Gastroesophageal sphincter (tissue), 4 donors: ENCODE measurements at regions not wholly inside any gene's neighbourhood (a gene's known extent, or its start where the extent isn't known, plus 50 kb on each side); places are given as distances from the start of the nearest gene placed in this dataset.
"Not testable (repeated sequence)": the region's sequence is repeated elsewhere in the genome, so short reads cannot be mapped to it uniquely, and the experiment has no call there.

Experiments used
- ATAC-seq: fragments of 150-250 bp; one replicate; pipeline ENCODE4 v1.9.1; 2016; ENCODE audit warnings: mild to moderate bottlenecking, moderate library complexity
- H3K27ac ChIP-seq, 4 donors: fragments of 200-600 bp; sonication (generic) in 3 of 4; 1 replicate in 3 of 4; 2 replicates in 1 of 4; pipeline ENCODE4 v1.5.1; 2016 to 2019
- H3K27me3 ChIP-seq: fragments of 200-600 bp; sonication (generic); one replicate; pipeline ENCODE4 v1.5.1; 2019
- H3K36me3 ChIP-seq, 2 donors: fragments of 200-600 bp; sonication (generic); one replicate each; pipeline ENCODE4 v1.5.1; 2019; ENCODE audit warnings: control low read depth in 1 of 2
- H3K4me1 ChIP-seq, 3 donors: fragments of 200-600 bp; sonication (generic); 1 replicate in 2 of 3; 2 replicates in 1 of 3; pipeline ENCODE4 v1.5.1; 2016 to 2019; ENCODE audit warnings: control low read depth in 2 of 3
- H3K4me3 ChIP-seq, 2 donors: fragments of 200-600 bp; sonication (generic); one replicate each; pipeline ENCODE4 v1.5.1; 2019; ENCODE audit warnings: mild to moderate bottlenecking in 1 of 2, moderate library complexity in 1 of 2
- H3K9me3 ChIP-seq, 3 donors: fragments of 200-600 bp; sonication (generic); one replicate each; pipeline ENCODE4 v1.5.1; 2017 to 2019; ENCODE audit warnings: control low read depth in 2 of 3
- EP300 ChIP-seq: sonication (generic); formaldehyde crosslinking; IDR thresholded peaks from one replicate; pipeline ENCODE4 v1.6.1; 2017; ENCODE audit warnings: antibody characterized with exemption, mild to moderate bottlenecking
- POLR2A ChIP-seq, 2 donors: fragments of 450-650 bp; IDR thresholded peaks; one replicate each; pipeline ENCODE4 v1.6.1; 2017; ENCODE audit warnings: antibody characterized with exemption in 2 of 2, mild to moderate bottlenecking in 2 of 2, moderate library complexity in 1 of 2
- POLR2AphosphoS5 ChIP-seq: sonication (generic); formaldehyde crosslinking; IDR thresholded peaks from one replicate; pipeline ENCODE4 v1.6.1; 2017; ENCODE audit warnings: antibody characterized with exemption
- WGBS, 2 donors: methylation state at CpG; one replicate each; pipeline ENCODE4 v1.1.5; 2018; ENCODE audit warnings: low coverage in 1 of 2; 5-methylcytosine and 5-hydroxymethylcytosine counted together
- TF ChIP-seq, protein P1 (sequence below), 4 experiments: fragments of 200-600 bp in 2 of 4; fragments of 450-650 bp in 2 of 4; sonication (generic) in 1 of 4; IDR thresholded peaks; one replicate each; pipeline ENCODE4 v1.5.1; 2017 to 2019; ENCODE audit warnings: antibody characterized with exemption in 4 of 4, mild to moderate bottlenecking in 2 of 4, moderate library complexity in 2 of 4

DNA sequence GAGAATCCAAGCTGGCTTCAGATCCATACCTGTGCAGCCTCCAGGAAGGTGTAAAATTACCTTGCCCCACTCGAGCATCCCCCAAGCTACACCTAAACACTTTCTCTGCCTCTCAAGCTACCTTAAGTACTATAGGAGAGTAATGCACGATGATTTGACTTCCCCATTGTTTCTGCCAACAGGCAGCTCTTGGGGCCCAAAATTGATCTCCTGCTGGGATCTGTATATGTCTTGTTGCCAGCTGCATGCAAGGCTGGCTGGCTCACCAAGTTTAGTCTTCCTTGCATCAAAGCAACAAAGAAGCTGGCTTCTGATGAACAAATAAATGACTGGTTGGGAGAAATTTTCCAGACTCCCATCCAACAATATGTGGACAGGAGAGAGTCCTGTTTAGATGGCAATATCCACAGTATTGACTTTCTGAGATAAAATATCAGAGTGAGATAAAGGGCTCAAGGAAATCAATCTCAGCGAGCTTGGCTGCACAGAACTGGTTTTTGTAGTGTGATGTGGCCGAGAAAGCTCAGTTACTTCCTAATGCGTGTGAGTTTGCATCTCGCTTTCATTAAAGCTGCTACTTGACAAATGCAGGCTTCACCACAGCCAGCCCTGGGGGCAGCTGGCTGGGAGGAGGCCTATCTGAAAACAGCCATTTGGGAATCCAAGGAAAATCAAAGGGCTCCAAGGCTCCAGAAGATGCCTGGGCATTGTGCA lies 140.7 kb downstream of the MINAR1 start:
- H3K4me1 ChIP-seq = no peaks in the 10 kb centered on the region

DNA sequence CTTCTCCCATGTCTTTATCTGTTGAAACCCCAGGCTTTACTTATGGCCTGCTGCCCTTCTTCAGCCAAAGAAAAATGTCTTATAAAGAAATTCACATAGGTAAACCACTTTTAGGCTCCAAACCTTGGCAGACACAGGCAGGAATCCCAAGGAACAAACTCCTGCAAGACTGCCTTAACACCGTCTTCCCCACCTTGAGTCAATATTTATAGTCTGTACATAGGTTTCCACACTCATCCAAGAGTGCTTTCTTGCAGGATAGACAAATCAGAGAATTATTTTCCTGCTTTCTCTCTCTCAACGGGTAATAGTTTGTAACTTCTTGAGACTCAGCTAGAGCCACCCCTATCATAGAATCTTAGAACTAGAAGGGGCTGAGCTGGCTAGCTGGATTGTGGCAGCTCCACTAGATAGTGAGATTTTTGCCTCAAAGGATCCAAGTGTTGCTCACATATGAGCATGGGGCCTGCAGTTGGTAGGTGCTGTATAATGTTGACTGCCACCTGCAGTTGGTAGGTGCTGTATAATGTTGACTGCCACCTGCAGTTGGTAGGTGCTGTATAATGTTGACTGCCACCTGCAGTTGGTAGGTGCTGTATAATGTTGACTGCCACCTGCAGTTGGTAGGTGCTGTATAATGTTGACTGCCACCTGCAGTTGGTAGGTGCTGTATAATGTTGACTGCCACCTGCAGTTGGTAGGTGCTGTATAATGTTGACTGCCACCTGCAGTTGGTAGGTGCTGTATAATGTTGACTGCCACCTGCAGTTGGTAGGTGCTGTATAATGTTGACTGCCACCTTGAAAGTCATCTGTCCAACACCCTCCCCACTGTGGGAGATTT lies 142.5 kb downstream of the MINAR1 start:
- H3K4me3 ChIP-seq, ATAC-seq: not testable (repeated sequence)
- WGBS, 2 donors = 60 to 75% methylated on average over 1 to 2 of the region's 2 CpGs

More for the DNA sequence above, 140.7 kb downstream of the MINAR1 start:
- Histone ChIP-seq H3K9me3 (peaks cover 0 to 6% (median 0%) of the 10 kb centered on the region in 3 donors), H3K4me3 (no peak overlapping the region), H3K36me3 (no peaks in the 10 kb centered on the region), H3K27me3 (peaks cover 6% of the 10 kb centered on the region), H3K27ac (no peak overlapping the region)
- ATAC-seq = no peak
- no peak for TF ChIP-seq POLR2A (IDR thresholded peaks at IDR 0.05)
- TF ChIP-seq EP300 = no peak
- 55 to 82% methylated on average over 4 to 6 of the region's 6 CpGs for WGBS, 2 donors

DNA sequence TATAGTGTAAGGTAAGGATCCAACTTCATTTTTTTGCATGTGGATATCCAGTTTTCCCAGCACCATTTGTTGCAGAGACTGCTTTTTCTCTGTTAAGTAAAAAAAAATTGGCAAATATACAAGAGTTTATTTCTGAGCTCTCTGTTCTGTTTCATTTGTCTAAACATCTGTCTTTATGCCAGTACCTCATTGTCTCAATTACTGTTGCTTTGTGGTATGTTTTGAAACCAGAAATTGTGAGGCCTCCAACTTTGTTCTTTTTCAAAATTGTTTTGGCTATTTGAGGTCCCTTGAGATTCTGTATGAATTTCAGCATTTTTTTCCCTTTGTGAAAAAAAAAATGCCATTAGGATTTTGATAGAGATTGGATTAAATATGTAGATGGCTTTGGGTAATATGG lies 150.5 kb downstream of the MINAR1 start:
- H3K4me1 ChIP-seq = no peaks in the 10 kb centered on the region
- ATAC-seq = no peak
- no peak overlapping the region for H3K4me3 ChIP-seq
- no peaks in the 10 kb centered on the region for H3K27me3 ChIP-seq
- TF ChIP-seq, protein P1, sequence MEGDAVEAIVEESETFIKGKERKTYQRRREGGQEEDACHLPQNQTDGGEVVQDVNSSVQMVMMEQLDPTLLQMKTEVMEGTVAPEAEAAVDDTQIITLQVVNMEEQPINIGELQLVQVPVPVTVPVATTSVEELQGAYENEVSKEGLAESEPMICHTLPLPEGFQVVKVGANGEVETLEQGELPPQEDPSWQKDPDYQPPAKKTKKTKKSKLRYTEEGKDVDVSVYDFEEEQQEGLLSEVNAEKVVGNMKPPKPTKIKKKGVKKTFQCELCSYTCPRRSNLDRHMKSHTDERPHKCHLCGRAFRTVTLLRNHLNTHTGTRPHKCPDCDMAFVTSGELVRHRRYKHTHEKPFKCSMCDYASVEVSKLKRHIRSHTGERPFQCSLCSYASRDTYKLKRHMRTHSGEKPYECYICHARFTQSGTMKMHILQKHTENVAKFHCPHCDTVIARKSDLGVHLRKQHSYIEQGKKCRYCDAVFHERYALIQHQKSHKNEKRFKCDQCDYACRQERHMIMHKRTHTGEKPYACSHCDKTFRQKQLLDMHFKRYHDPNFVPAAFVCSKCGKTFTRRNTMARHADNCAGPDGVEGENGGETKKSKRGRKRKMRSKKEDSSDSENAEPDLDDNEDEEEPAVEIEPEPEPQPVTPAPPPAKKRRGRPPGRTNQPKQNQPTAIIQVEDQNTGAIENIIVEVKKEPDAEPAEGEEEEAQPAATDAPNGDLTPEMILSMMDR (IDR thresholded peaks at IDR 0.05) = no peak
- TF ChIP-seq EP300 = no peak
- no peak for TF ChIP-seq POLR2AphosphoS5
- no peak for TF ChIP-seq POLR2A (IDR thresholded peaks at IDR 0.05)
- H3K36me3 ChIP-seq = no peaks in the 10 kb centered on the region
- H3K9me3 ChIP-seq = peaks cover 0 to 6% (median 0%) of the 10 kb centered on the region in 3 donors
- no peak overlapping the region for H3K27ac ChIP-seq

More for the DNA sequence above, 142.5 kb downstream of the MINAR1 start:
- H3K9me3 ChIP-seq, H3K4me1 ChIP-seq, H3K36me3 ChIP-seq, H3K27ac ChIP-seq, H3K27me3 ChIP-seq: not testable (repeated sequence)

DNA sequence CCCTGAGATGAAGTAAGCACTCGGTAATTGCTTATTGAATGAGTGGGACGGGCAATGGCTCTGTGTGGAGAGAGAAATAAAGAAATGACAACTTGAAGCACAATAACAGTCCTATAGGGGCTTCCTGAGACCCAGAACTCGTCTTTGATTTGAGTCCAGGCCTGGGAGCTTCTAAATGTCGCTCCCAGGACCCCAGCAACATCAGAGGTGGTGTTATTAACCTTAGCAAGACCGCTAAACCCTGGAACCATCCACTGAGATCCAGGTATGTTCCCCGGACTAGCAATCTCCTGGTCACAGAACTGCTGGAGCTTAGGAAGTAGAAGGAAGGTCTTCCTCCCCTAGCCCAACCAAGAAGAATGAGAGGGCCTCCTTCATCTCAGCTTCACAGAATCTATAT lies 160.0 kb downstream of the MINAR1 start:
- Histone ChIP-seq H3K27ac (no peak overlapping the region), H3K4me1 (no peaks in the 10 kb centered on the region), H3K4me3 (no peak overlapping the region), H3K27me3 (peaks cover 24% of the 10 kb centered on the region), H3K36me3 (no peaks in the 10 kb centered on the region), H3K9me3 (no peaks in the 10 kb centered on the region)
- WGBS, 2 donors = 74% methylated on average over 4 of the region's 6 CpGs; no CpG with 5 or more reads in 1 of the 2 donors
- no peak for ATAC-seq
- TF ChIP-seq POLR2A (IDR thresholded peaks at IDR 0.05) = no peak
- no peak for TF ChIP-seq EP300
- TF ChIP-seq, protein P1 (IDR thresholded peaks at IDR 0.05) = no peak
- TF ChIP-seq POLR2AphosphoS5 = no peak

DNA sequence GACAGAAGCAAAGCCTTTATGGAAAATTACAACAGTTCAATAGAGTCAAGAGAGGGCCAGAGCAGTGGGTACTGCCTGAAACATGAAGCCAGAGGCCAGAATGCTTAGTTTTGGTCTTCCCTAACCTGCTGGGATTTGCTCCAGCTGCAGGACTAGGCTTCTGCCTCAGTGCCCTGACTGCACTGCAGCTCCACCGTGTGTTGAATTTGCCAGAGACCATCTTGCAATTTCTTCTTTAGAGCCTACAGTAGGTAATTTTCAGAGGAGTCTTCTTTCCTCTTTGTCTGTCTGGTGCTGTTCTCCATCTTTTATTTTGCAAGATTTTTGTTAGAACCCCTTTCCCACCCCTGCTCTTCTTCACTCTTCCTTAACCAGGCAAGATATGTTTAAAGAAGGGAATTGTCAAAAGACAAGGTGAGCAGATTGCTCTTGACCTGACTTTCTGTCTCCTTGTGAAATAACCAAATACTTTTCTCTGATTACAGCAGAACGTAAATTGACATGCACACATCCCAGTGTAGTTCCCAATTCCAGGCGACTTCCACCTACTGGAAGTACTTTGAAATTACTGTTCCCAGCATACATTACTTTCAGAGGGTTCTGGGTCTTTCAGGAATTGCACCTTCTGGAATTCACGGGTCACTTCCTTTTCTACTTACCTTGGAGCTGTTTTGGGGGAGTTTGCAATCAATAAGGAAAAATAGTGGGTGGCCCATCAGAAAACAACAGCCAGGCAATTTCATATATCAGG lies 161.2 kb downstream of the MINAR1 start:
- peaks cover 24% of the 10 kb centered on the region for H3K27me3 ChIP-seq
- H3K4me1 ChIP-seq = no peaks in the 10 kb centered on the region
- no peak for ATAC-seq
- WGBS, 2 donors = 15 to 31% methylated on average over 4 of the region's 4 CpGs
- H3K36me3 ChIP-seq = no peaks in the 10 kb centered on the region
- H3K27ac ChIP-seq = no peak overlapping the region
- TF ChIP-seq POLR2A (IDR thresholded peaks at IDR 0.05) (no peak), POLR2AphosphoS5 (no peak), EP300 (no peak)
- TF ChIP-seq, protein P1 (IDR thresholded peaks at IDR 0.05) = no peak
- no peaks in the 10 kb centered on the region for H3K9me3 ChIP-seq
- H3K4me3 ChIP-seq = no peak overlapping the region
